HL-60/S4 treated with retinoic acid at 250 ng/mL for 4 days and 3 days (cell line): ENCODE measurements at regions not wholly inside any gene's neighbourhood (a gene's known extent, or its start where the extent isn't known, plus 50 kb on each side); places are given as distances from the start of the nearest gene placed in this dataset.

Source experiments
- in situ Hi-C: fragments of 300-500 bp; cut with MboI; formaldehyde crosslinking; loops from 2 replicates; pipeline ENCODE4 v1.7.0; 2022; ENCODE audit warnings: low sequenced_read_pairs

DNA sequence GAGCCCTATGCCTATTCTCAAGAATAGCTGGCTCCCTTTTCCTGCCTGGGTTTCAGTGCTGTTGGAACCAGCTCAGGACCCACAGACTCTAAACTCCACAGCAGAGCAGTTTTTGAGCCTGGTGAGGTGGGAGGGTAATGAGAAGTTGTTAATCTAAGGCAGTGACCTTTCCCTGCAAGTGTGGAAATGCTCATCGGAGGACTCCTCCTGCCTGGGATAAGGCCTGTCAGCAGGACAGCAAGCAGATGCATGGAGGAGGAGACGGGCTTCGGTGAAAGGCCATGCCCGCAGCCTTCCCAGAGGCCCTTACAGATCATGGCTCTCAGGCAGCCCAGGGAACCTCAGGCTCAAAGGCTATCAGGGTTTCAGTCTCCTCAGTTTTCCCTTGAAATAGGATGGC is 70.0 kb upstream of the SHISA3 start:
- in situ Hi-C loops, result no loop called here

DNA sequence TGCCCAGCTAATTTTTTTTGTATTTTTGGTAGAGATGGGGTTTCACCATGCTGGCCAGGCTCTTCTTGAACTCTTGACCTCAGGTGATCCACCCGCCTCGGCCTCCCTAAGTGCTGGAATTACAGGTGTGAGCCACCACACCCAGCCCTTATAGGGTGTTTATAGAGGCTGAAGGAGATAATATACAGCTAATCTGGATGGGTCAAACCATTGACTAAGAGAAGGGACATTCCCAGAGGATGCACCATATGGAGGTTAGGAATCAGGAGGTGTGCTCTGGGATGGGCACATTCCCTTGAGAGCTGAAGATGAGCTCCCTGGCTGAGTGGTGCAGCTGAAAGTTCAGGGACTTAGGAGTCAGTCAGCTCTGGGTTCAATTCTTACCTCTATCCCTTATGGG is 68.3 kb upstream of the SHISA3 start:
- in situ Hi-C loops, result no loop called here

DNA sequence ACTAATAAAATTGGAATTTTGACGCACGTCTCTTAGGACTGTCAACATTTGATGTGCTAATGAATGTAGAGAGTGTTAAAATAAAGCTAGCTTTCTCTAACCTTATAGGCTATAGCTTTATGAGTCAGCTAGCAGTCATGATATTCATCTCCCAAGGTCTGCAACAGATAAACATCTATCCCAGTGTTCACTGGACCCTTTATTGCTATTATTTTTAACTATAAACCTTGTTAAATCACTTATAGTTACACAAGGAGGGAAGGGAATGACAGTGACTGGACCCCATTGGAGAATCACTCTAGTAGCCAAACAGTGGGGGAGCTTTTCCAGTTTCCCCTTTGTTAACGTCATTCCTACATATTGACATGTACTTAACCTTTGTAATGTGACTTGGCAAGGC is 67.9 kb upstream of the SHISA3 start:
- in situ Hi-C loops, result no loop called here

DNA sequence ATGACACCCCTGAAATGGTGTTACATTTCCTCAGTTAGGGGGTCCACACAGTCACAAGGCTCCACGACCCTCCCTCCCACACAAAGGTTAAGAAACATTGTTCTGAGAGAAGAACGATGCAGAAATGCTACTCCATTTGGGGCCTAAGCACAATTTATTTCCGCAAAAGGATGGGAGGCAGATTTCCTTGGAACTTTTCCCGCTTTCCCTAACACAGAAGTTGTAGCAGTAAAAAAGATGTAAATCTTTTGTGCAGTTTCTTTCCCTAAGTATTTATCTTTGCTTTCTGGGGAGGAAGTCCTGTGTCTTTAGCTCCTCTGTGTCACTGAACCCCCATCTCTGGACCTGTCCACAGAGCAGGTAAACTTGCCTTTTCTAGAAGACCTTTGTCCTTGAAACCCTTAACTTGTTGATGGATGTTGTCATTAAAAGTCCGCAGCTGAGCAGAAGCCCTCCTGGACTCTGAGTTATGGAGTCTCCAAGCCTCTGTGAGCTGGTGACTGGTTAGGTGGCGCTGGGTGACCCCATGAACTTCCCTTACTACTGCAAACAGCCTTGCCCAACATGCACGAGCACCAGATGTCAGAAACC is 67.2 kb upstream of the SHISA3 start:
- in situ Hi-C loops, result no loop called here

DNA sequence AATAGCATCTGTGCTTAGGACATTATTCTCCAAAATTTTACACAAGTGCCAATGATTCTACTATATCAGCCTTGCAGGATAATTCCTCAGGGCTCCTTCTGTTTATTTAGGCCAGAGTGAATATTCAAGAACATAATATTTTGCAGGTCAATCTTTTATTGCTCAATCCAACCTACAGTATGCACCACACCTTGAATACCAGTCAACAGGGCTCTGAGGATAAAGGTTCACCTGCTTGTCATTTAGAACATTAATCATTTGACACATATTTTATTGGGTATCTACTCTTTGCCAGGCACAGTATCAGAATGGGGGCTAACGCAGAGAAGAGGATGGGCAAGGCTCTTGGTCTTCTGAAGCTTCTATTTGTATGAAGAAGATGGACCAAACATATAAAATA is 66.2 kb upstream of the SHISA3 start:
- in situ Hi-C loops, result no loop called here

DNA sequence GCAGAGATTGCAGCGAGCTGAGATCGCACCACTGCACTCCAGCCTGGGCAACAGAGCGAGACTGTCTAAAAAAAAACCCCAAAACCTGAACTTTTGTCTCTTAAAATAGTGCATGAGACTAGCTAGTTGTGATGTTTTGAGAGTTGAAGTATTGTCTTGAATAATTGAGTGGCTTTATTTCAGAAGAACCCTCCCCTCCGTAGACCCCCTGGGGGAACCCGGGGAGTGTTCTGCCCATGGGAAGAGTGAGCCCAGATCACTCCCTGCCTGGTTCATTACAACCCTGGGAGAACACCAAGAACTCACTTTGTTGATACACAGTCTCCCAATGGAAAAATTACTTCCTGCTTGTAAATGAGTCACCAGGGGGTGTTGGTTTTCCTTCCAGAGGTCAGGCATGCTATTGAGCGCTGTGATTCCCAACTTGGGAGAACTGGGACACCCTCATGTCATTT is 65.3 kb upstream of the SHISA3 start:
- in situ Hi-C loops, result no loop called here

DNA sequence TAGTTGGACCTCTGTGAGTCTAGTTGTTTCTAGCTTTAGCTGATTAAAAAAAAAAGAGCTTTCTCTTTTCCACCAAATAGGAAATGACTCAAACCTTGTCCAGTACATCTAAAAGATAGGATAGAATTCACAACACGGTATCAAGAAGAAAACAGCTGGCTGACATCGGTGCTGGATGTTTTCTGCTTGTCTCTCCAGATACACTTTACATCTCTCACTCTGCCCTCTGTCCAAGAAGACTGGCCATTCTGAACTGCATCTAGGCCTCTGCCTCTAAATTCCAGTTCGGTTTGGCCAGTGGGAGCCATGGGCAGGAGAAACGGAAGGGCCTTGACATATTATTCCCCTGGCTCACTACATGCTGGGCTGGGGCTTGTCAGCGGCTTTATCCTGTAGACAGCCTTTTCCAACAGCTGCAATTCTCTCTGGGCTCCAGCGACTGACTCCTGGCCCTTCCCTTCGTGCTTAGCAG is 57.3 kb upstream of the SHISA3 start:
- in situ Hi-C loops, result no loop called here

DNA sequence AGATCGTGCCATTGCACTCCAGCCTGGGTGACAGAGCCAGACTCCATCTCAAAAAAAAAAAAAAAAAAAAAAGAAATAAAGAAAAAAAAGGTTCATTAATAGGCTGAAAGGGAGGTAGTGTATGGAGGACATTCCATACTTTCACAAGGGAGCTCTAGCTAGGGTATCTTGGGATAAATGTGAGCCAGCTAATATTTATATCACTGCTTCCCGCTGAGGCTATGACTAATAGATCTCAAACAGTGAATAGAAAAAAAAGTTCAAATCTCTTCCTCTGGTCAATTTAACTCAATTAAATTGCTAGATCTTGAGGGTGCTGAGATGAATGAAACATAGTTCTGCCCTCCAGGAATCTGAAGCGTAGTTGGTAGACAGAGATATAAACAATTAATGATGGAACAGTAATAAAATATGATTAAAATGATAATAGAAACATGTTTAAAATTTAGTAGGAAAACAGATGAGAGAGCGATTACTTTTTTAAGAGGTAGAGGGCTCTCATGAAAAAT is 55.7 kb upstream of the SHISA3 start:
- in situ Hi-C loops, result no loop called here

DNA sequence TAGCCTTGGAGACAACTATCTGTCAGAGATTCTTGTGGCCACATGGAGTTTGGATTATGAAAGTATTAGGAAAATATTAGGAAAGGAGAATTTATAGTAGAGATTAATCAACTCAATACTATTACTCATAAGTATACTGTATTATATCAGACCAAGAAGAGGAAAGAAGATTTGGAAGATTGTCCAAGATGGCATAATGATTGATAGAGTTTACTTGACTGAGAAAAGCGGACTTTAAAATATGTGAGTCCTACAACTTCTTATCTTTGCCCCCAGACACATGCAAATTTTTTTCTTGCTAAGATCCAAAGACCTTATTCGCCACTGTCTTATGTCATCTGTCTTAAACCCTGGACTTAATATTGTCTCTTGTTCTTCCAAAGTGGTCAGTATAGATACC is 54.8 kb upstream of the SHISA3 start:
- in situ Hi-C loops, result no loop called here

DNA sequence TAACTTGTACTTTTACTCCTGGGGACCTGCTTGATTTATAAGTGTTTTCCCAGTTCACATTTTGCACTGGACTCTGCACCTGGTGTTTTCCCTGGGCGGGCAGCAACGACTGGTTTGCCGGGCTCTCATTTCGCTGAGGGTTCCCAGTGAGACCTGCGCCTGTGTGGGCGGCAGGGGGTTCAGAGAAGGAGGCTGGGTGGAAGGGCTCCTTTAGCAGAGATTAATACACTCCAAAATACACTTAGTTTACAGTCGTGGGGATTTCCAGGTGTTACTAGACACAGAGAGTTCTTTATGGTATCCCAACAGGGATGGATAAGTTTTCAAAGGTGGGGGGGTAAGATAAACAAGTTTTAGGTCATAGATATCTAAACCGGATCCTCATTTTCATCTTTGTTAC is 53.0 kb upstream of the SHISA3 start:
- in situ Hi-C loops, result no loop called here

DNA sequence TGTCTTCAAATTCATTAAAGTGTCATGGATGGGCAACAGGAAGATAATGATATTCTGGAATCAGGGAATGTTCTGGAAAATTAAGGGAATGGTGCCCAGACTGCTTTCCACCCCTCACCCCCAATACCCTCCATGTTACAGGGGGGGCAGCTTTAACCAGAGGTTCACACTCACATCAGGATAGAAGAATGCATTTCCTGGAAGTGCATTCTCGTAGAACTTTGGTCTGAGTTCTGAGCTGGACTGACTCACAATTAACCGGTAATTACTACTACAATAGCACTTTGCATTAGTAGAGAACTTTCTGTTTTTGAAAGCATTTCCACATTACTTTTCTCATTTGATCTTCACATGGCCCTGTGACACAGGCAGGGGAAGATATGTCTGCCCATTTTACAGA is 52.5 kb upstream of the SHISA3 start:
- in situ Hi-C loops, result no loop called here

DNA sequence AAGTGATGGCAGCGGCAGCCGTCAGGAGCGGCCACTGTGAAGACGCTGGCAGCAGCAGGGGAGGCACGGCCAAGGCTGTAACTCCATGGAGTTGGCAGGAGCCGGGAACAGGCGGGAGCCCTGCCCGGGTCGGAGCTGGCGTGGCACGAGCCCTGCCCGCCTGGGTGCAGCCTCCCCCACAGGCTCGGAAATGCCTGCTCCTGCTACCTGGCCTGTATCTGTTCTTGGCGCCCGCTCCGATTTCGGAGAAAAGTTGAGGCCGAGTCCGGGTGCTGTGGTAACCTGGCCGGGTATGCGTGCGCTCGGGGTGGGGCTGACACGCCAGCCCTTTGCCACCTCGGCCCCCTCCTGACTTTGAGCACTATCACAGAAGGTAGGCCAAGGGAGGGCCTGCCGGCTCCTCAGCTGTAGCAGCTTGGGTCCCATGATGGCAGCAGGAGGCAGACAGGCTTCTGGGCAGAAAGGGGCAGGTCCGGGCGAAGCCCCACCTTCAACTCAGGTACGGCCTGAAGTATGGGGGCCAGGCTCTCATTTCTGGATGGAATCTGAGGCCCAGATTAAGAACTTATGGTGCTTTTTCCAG is 51.2 kb upstream of the SHISA3 start:
- in situ Hi-C loops, result no loop called here

DNA sequence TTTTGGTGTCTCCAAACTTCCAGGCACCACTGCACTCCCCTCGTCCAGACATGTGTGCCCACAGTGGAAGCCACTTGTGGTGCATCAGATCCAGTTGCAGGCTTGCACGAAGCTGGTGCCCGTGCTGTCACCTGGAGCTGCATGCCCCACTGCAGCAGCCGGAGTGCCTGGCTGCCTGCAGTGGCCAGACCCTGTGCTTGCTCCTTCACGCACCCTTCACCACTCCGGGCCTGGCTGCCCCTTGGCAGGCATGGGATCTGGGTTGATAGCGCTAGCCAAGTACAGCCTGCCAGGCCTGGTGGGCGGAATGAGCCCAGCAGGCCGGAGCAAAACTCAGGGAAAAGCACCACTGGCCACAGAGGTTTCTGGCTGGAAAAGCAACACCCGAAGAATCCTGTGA is 50.2 kb upstream of the SHISA3 start:
- in situ Hi-C loops, result no loop called here
